Thymus (tissue), 11 donors: ENCODE measurements at regions not wholly inside any gene's neighbourhood (a gene's known extent, or its start where the extent isn't known, plus 50 kb on each side); places are given as distances from the start of the nearest gene placed in this dataset.

Source experiments
- DNase-seq, 9 donors: peaks; one replicate each; pipeline ENCODE4 v3.0.0-alpha.2; 2013; ENCODE audit warnings: low spot score in 9 of 9, low read depth in 6 of 9, missing footprints in 1 of 9
- H3K27ac ChIP-seq, 2 donors: one replicate each; pipeline ENCODE4 v1.5.1; 2013; ENCODE audit warnings: control low read depth in 1 of 2, low read depth in 1 of 2, low read length in 1 of 2, mild to moderate bottlenecking in 1 of 2, moderate library complexity in 1 of 2
- H3K27me3 ChIP-seq, 2 donors: one replicate each; pipeline ENCODE4 v1.5.1; 2013; ENCODE audit warnings: low read length in 1 of 2; ENCODE audit not compliant: control insufficient read depth in 2 of 2, insufficient read depth in 1 of 2
- H3K36me3 ChIP-seq, 2 donors: one replicate each; pipeline ENCODE4 v1.5.1; 2013; ENCODE audit warnings: low read length in 1 of 2, mild to moderate bottlenecking in 1 of 2, moderate library complexity in 1 of 2; ENCODE audit not compliant: control insufficient read depth in 2 of 2, insufficient read depth in 2 of 2
- H3K4me1 ChIP-seq, 2 donors: one replicate each; pipeline ENCODE4 v1.5.1; 2013; ENCODE audit warnings: low read length in 2 of 2; ENCODE audit not compliant: control insufficient read depth in 2 of 2, insufficient read depth in 2 of 2
- H3K4me3 ChIP-seq, 2 donors: one replicate each; pipeline ENCODE4 v1.5.1; 2013; ENCODE audit warnings: low read length in 2 of 2, control low read depth in 1 of 2, mild to moderate bottlenecking in 1 of 2
- H3K9me3 ChIP-seq, 2 donors: one replicate each; pipeline ENCODE4 v1.5.1; 2013; ENCODE audit warnings: low read length in 1 of 2, mild to moderate bottlenecking in 1 of 2; ENCODE audit not compliant: control insufficient read depth in 2 of 2, insufficient read depth in 1 of 2
- WGBS: extraction: QIAGEN DNeasy Blood & Tissue Kit; methylation state at CpG from one replicate; pipeline ENCODE4 v1.1.7; 2013; 5-methylcytosine and 5-hydroxymethylcytosine counted together
- donor health status: healthy.

DNA sequence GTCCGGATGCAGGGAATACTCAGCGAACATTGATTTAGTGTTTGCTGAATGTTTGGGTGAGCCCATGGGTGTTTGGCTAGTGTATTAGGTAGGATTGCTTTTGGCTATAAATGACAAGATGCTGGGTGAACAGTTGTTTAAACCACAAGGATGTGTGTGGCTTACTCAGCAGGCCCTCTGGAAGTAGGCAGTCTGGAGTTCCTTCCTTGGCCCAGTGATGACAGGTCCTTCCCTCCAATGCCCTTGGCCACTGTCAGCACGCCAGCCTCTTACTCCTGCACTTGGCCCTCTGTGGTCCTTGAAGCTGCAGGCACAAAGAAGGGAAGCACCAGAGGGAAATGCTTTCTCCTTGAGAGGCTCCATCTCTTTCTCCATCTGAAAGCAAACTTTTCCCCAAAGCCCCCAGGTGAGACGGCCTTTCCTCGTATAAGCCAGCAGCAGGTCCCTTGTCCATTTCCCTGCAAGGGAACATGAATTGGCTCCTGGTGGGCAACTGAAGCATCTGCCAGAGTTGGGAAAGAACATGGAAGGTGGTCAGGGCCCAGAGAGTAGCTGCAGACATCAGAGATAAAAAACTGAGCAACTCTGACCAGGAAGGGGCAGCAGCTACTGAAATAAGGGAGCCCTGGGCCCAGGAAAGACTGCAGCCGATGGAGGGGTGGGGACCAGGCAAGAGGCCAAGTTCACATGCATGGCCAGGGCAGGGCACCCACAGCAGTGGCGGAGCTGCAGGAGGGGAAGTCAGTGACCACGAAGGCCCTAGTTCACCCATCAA lies 105.0 kb downstream of the TPRA1 start:
- no peak for DNase-seq
- H3K4me3 ChIP-seq, result no peak overlapping the region
- no peaks in the 10 kb centered on the region for H3K4me1 ChIP-seq
- no peaks in the 10 kb centered on the region for H3K9me3 ChIP-seq
- WGBS, result 78% methylated on average over 8 of the region's 8 CpGs
- H3K27me3 ChIP-seq, result peaks cover 0 to 27% of the 10 kb centered on the region in 2 donors
- H3K36me3 ChIP-seq, result no peaks in the 10 kb centered on the region
- H3K27ac ChIP-seq, result no peak overlapping the region

DNA sequence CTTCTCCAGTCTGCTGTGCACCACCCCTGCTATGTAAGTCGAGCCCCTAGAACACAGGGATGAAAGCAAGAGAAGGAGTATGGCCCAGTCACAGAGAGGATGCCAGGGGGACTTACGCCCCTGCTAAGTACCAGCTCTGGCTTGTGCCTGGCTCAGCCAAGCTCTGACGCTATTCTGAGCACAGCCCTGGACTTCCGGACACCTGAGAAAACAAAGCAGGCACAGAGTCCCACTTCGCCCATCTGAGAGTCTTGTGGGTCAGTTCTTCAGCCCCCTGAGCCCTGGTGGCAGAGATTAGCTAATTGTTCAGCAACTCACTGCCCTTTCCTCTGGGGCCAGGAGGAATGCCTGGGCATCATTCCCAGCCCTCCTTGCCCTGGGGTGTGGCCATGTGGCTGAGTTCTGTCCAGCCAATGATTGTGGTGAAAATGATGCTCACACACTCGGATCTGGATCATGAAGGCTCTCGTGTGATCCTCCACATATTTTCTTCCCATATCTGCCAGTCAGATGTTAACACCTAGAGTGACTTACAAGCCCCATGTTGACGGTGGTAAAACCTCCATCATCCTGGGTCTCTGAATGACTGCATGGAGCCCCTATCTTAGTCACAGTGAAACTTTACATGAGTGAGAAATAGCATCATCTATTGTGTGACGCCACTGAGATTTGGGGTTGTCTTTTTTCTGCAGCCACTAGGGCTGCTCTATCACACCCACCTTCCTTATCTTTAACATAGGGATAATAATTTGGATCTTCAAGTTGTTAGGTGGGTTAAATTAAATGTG lies 105.7 kb downstream of the TPRA1 start:
- no peaks in the 10 kb centered on the region for H3K9me3 ChIP-seq
- H3K27me3 ChIP-seq, result peaks cover 0 to 29% of the 10 kb centered on the region in 2 donors
- no peak overlapping the region for H3K4me3 ChIP-seq
- no peaks in the 10 kb centered on the region for H3K36me3 ChIP-seq
- H3K27ac ChIP-seq, result no peak overlapping the region
- 80% methylated on average over 9 of the region's 9 CpGs for WGBS
- DNase-seq, result no peak
- no peaks in the 10 kb centered on the region for H3K4me1 ChIP-seq

DNA sequence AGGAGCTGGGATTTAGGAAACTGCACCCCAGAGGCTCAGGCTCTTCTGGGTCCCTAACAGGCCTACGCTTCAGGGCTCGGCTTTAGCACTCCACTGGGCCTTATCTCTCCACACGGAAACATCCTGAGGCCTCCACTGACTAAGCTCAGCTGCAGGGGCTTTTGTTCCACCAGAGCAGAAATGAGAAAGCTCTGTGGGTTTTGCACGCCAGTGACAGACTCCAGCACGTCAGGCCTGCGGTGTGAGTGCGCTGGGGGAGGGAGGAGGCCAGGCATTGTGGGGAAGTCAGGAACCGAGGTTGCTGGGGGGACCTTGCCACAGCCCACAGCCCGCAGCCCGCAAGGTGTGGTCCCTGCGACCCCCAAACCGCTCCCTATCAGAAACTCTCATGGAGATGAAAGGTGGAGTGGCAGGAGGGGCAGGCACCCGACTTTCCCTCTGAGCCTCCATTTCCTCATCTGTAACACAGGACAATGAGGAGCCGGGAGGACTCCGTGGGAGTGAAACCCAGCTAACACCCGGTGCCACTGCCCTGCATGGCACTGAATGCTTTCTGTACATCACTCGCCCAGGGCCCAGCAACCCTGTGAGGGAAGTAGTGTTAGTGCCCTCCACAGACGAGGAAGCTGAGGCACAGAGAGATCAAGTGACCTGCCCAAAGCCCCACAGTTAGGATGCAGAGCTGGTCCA lies 106.5 kb downstream of the TPRA1 start:
- Histone ChIP-seq H3K27me3 (peaks cover 0 to 32% of the 10 kb centered on the region in 2 donors), H3K36me3 (no peaks in the 10 kb centered on the region), H3K4me3 (no peak overlapping the region), H3K4me1 (no peaks in the 10 kb centered on the region), H3K27ac (no peak overlapping the region), H3K9me3 (no peaks in the 10 kb centered on the region)
- 9% methylated on average over 18 of the region's 18 CpGs for WGBS
- peak in 4 of 9 donors; percentile 12 to 43 (median 17) for DNase-seq

DNA sequence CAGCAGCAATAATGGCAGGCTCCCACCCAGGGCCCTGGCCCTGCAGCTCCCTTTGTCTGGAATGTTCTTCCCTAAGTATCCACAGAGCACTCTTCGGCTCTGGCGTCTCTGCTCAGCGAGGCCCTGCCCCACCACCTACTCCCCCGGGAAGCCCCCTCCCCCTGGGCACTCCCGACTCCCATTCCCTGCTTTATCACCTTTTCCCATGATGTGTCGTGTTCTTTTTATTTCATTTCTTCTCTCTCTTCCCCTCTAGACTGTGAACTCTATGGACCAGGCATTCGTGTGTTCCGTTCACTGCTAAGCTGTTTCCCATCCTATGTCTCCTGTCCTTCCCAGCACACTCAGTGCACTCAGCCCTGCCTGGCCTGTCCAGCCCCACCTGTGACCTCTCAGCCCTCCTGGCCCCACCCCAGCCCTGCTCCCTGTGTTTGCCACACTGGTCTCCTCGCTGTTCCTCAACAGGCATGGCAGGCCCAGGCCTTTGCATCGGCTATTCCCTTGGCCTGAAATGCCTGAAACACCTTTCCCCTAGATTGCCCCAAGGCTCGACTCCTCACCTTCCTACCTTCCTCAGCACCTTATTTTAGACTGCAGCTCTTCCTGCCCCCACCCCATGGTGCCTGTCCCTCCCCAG lies 107.4 kb downstream of the TPRA1 start:
- no peak for DNase-seq
- Histone ChIP-seq H3K27me3 (peaks cover 0 to 32% of the 10 kb centered on the region in 2 donors), H3K4me3 (no peak overlapping the region), H3K4me1 (no peaks in the 10 kb centered on the region), H3K36me3 (no peaks in the 10 kb centered on the region), H3K27ac (no peak overlapping the region), H3K9me3 (no peaks in the 10 kb centered on the region)
- 92% methylated on average over 11 of the region's 11 CpGs for WGBS

DNA sequence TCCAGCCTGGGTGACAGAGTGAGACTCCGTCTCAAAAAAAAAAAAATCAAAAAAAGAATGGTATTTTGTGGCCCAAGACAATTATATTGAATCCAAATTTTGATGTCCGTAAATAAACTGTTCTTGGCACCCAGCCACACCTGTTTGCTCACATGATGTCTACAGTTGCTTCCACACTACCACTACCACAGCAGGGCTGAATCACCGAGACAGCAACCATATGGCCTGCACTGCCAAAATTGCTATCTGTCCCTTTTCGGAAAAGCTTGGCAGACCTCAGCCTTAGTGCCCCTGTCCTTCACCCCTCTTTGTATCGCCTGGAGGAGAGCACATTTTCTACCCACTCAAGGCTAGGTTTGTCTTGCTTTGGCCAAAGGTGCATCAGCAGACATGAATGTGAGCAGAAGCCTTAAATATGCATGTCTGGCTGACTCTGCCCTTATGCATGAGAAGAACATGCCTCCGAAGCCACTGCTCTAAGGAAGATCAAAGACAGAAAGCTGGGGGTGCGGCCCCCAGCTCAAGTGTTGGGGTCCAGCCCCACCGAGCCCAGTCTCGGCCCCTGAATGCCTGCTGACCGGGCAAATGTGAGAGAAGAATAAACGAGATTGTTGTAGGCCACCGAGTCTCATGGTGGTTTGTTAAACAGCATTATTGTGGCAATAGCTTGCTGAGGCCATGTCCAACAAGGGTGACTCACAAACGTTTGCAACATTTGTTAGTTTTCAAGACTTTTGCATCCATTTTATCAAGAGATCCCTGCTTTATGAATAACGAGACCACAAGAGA lies 108.1 kb downstream of the TPRA1 start:
- H3K9me3 ChIP-seq, result no peaks in the 10 kb centered on the region
- H3K27ac ChIP-seq, result no peak overlapping the region
- WGBS, result 93% methylated on average over 14 of the region's 14 CpGs
- H3K36me3 ChIP-seq, result no peaks in the 10 kb centered on the region
- H3K4me1 ChIP-seq, result no peaks in the 10 kb centered on the region
- H3K4me3 ChIP-seq, result no peak overlapping the region
- no peak for DNase-seq
- H3K27me3 ChIP-seq, result peaks cover 0 to 33% of the 10 kb centered on the region in 2 donors

DNA sequence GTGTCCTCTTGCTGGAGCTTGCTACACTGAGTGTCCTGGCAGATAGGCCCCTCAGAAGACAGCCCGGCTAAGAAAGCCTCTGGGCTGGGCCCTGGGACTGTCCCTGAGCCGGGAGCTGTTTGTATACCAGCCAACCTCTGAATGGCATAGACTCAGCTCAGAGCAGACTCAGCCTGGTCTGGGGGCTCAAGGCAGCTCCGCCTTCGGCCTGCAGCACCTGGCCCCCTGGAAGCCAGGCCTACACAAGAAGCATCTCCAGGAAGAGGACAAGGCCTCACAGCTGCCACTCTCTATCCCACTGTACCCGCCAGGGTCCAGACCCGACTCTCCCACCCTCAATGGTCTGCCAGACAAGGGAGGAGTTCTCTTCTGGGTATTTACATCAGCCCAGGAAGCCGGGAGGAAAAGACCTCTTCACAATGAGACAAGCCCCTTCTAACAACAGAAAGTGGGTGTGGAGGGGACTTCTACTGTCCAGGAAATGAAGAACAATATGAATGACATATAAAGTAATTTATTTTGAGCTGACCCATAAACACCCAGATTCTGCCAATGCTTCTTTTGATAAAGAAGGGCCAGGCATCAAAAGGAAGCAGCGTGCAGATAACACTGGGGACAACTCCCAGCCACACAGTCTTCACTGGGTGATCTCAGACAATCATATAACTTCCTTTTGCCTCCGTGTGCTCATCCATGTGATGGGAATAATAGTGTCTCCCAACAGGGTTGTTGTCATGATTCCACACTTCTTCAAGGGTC lies 110.2 kb downstream of the TPRA1 start:
- no peaks in the 10 kb centered on the region for H3K36me3 ChIP-seq
- H3K27ac ChIP-seq, result no peak overlapping the region
- DNase-seq, result no peak
- H3K4me3 ChIP-seq, result no peak overlapping the region
- no peaks in the 10 kb centered on the region for H3K4me1 ChIP-seq
- no peaks in the 10 kb centered on the region for H3K9me3 ChIP-seq
- WGBS, result 95% methylated on average over 9 of the region's 9 CpGs
- H3K27me3 ChIP-seq, result peaks cover 0 to 26% of the 10 kb centered on the region in 2 donors

DNA sequence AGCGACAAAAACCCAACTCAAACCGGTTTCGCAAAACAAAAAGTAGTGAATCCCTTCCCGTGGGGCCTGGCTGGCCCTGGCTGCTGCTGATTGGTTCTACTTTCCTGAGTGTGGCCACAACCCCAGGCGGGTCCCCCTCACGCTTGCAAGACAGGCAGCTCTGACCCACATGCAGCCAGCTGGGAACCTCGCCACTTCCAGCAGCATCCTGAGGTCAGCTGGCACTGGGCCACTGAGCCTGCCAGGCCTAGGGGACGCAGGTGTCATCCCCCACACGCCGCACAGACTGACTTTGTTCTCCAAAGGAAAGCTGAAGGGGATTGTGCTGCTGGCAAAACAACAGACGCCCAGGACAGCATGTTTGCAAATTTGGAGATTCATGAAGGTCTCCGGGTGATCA lies 111.1 kb downstream of the TPRA1 start:
- Histone ChIP-seq H3K36me3 (no peaks in the 10 kb centered on the region), H3K27ac (no peak overlapping the region), H3K4me1 (no peaks in the 10 kb centered on the region), H3K4me3 (no peak overlapping the region), H3K9me3 (no peaks in the 10 kb centered on the region), H3K27me3 (peaks cover 0 to 22% of the 10 kb centered on the region in 2 donors)
- DNase-seq, result no peak
- 74% methylated on average over 12 of the region's 12 CpGs for WGBS

DNA sequence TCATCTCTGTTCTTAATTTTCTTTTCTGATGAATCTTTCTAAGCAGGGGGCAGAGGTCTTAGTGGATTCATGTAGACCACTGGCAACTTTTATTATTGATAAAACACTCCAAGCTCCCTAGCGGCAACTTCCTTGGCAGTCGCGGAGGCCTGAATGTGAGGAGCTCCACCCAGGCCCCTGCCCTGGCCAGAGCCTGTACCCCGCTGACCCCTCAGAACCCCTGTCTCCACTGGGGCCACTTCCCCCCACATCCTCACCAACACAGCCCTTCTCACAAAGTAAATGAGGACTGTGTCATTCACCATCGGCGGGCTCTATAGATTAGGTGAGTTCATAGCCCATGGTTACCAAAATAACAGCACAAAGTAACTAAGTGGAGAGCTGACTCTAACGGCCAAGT lies 111.6 kb downstream of the TPRA1 start:
- Histone ChIP-seq H3K36me3 (no peaks in the 10 kb centered on the region), H3K9me3 (no peaks in the 10 kb centered on the region), H3K27ac (no peak overlapping the region), H3K27me3 (peaks cover 0 to 16% of the 10 kb centered on the region in 2 donors), H3K4me3 (no peak overlapping the region), H3K4me1 (no peaks in the 10 kb centered on the region)
- 92% methylated on average over 7 of the region's 7 CpGs for WGBS
- no peak for DNase-seq
